Sigmoid colon (tissue), 4 donors: ENCODE measurements at regions not wholly inside any gene's neighbourhood (a gene's known extent, or its start where the extent isn't known, plus 50 kb on each side); places are given as distances from the start of the nearest gene placed in this dataset.

ENCODE experiments used
- POLR2A ChIP-seq, 2 donors: fragments of 450-650 bp; IDR thresholded peaks; one replicate each; pipeline ENCODE4 v1.6.1; 2016; ENCODE audit warnings: antibody characterized with exemption in 2 of 2, mild to moderate bottlenecking in 2 of 2, moderate library complexity in 2 of 2
- POLR2AphosphoS5 ChIP-seq, 4 donors: sonication (generic); formaldehyde crosslinking; IDR thresholded peaks; one replicate each; pipeline ENCODE4 v1.6.1; 2017; ENCODE audit warnings: antibody characterized with exemption in 4 of 4
- TF ChIP-seq, protein P1 (sequence below), 4 experiments: fragments of 450-650 bp in 3 of 4; fragments of 200-600 bp in 1 of 4; IDR thresholded peaks; one replicate each; pipeline ENCODE4 v1.5.1; 2016 to 2019; ENCODE audit warnings: antibody characterized with exemption in 4 of 4, mild to moderate bottlenecking in 3 of 4, moderate library complexity in 2 of 4

DNA sequence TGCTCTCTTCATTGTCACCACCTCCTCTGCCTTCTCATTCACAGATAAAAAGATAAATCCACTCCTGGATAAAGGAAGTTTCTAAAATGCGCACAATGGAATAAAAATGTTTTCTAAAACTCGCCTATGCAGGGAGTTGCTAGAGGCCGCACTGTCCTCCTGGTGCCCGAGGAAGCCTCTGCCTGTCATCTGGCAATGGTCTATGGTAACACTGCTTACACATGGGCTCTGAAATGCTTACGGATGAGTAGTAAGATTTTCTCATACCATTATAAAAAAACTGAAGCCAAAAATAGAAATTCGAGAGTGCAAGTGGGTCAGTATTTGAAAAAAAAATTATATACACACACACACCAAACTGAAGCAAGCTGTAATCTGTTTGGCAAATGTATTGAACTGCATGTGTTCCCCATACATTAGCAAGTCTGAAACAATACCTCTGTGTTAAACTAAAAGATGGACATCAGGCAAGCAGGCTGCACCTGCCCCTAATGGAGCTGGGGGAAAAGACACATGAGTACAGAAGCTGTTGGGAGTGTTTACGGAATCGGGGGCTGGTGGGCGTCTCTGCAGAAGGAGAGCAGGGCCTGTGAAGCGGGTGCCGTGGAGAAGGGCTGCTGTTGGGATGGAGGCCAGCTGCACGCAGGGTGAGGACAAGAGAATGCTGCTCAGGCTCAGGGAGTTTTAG is 103.3 kb upstream of the FAT1 start:
- TF ChIP-seq, protein P1, sequence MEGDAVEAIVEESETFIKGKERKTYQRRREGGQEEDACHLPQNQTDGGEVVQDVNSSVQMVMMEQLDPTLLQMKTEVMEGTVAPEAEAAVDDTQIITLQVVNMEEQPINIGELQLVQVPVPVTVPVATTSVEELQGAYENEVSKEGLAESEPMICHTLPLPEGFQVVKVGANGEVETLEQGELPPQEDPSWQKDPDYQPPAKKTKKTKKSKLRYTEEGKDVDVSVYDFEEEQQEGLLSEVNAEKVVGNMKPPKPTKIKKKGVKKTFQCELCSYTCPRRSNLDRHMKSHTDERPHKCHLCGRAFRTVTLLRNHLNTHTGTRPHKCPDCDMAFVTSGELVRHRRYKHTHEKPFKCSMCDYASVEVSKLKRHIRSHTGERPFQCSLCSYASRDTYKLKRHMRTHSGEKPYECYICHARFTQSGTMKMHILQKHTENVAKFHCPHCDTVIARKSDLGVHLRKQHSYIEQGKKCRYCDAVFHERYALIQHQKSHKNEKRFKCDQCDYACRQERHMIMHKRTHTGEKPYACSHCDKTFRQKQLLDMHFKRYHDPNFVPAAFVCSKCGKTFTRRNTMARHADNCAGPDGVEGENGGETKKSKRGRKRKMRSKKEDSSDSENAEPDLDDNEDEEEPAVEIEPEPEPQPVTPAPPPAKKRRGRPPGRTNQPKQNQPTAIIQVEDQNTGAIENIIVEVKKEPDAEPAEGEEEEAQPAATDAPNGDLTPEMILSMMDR (IDR thresholded peaks at IDR 0.05) = no peak
- TF ChIP-seq POLR2A (IDR thresholded peaks at IDR 0.05) (no peak), POLR2AphosphoS5 (IDR thresholded peaks at IDR 0.05) (no peak)
